ENCODE measurements at regions not wholly inside any gene's neighbourhood (a gene's known extent, or its start where the extent isn't known, plus 50 kb on each side); places are given as distances from the start of the nearest gene placed in this dataset.

DNA sequence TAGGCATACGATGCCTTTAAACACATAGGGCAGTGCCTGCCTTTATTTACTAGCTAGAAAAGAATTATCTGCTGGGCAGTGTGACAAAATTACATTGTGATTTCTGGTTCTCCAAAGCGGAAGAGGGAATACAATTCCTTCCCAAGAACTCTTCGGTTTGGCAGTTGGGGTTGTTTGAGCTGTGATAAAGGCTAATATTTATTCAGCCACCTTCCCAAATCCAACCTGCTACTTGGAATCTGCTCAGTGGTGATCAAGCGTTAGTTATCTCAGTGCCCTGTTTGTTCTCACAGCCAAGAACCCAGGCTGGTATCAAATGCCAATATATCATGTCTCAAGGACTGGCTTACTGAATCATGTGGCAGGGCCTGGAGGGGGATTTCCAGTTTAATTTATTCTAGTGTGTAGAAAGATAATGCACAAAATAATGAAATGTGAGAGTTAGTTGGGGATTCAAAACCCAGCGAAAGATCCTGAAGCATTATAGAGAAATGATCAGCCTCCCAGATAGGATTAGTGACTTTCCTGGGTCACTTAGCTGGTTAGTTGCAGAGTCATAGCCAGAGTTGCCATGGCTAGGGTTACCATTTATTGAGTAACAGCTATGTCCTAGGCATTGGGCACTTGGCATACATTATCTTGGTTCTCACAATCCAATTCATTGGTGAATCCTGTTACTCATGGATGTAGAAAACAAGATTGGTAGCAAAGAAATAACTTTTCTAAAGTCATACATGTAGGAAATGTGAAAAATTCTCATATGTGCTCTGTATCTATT is 457.0 kb upstream of the KLF4 start:
- TF ChIP-seq GABPA (IDR thresholded peaks at IDR 0.05 in 1 of 2, conservative IDR thresholded peaks at IDR 0.05 in 1 of 2) = no peak
- TF ChIP-seq CTCF (IDR thresholded peaks at IDR 0.05; ENCODE audit: low read depth, low read length, missing input control) = no peak
- TF ChIP-seq RAD21 (IDR thresholded peaks at IDR 0.05) = no peak
- no peak for TF ChIP-seq SP1 (IDR thresholded peaks at IDR 0.05)
- TF ChIP-seq NR2F2 (IDR thresholded peaks at IDR 0.05) = no peak
- TF ChIP-seq TAF1 (conservative IDR thresholded peaks at IDR 0.05) = no peak
